Posterior vena cava (tissue), 2 donors: ENCODE measurements at regions not wholly inside any gene's neighbourhood (a gene's known extent, or its start where the extent isn't known, plus 50 kb on each side); places are given as distances from the start of the nearest gene placed in this dataset.

ENCODE experiments used
- DNase-seq: peaks from one replicate; pipeline ENCODE4 v3.0.0-alpha.2; 2020; ENCODE audit warnings: low spot score
- intact Hi-C, 2 donors: fragments of 100-400 bp; cut with DNase I; formaldehyde crosslinking; loops; one replicate each; pipeline versions ENCODE4 v1.14.1 to v1.14.2; 2022 to 2023
- donor health status: DM: yes; HTN: yes; CAD: no.
- donor health status: DM: yes; HTN: yes; CAD: no.

DNA sequence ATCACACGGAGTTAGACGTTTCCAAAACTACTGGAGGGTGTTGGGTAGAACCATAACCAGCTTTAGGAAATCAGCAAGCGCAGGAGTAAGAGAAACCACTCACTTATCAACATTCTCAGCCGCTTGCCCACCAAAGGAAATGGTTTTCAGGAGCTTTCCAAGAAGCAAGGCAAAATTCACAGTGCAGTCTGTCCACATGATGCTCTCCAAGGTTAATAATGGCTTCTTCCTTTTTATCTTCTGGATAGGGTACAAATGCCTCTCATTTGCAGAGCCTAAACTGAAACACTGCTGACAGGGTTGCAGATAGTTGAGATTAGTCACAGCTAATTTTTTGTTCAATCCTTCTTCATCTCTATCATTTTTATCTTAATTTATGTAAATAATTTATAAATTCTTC, 705.4 kb downstream of the RAB28 start:
- no peak for DNase-seq
- intact Hi-C loops = no loop called here

GRCh38 chr4:12778191-12778590, 705.9 kb downstream of the RAB28 start:
- intact Hi-C loops = no loop called here
- no peak for DNase-seq

DNA sequence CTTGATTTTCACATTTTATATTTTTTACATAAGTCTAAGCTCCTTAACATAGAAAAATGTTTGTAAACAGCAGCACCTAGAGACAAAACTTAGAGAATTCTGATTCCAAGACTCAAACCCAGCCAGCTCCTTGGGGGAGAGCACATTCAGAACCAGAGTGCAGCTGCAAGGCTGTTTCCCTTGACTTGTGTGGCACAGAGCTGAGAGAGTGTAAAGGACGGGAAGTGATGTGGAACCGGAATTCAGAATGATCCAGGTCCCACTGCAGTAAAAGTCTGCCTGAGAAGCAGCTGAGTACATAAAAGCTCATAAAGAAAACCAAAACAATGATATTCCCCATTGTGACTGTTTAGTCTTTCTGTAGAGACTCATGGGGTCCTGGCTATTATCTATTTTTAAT, 713.8 kb downstream of the RAB28 start:
- no peak for DNase-seq
- intact Hi-C loops = no loop called here

- intact Hi-C loops = no loop called here
Observed at GRCh38 chr4:12761694-12762093, 722.4 kb downstream of the RAB28 start.

DNA sequence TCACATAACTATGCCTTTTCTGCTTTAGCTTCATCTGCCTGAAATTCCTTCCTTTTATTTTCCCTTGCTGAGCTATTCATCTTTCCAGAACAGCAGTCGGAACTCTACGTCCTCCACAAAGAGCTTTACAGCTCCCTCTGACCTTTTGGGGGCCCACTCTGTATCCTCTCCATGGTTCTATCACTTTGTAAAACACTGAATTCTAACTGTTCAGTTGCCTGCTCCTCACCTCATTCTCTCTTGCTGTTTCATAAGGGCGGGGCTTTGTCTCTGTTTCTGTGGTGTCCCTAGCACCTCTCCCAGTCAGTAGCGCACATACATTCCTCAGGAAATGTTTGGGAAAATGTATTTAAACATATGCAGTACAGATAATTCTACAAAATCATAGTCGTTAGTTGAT, 737.0 kb downstream of the RAB28 start:
- intact Hi-C loops = no loop called here

More at GRCh38 chr4:12761694-12762093, 722.4 kb downstream of the RAB28 start:
- no peak for DNase-seq

GRCh38 chr4:12746221-12746620, 737.9 kb downstream of the RAB28 start:
- DNase-seq = no peak
- intact Hi-C loops = no loop called here

More for the DNA sequence above, 737.0 kb downstream of the RAB28 start:
- DNase-seq = no peak

- no peak for DNase-seq
- intact Hi-C loops = no loop called here
Observed at GRCh38 chr4:12734586-12734985, 749.6 kb downstream of the RAB28 start.

DNA sequence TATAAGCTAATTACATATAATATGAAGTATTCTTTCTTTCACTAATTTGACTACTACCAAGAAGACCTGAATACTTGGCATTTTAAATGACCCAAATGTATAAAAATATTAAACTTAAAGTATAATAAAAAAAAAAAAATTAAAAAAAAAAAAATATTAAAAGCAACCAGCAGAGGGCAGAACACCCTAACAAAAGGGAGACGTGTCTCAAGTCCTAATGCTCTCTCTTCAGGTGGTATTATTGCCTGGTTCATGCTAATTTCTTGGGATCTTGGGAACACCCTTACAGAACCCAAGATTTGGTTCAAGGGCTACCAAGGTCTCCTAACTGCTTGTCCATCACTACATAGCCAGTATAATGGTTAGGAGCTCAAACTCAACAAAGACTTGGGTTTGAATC, 754.8 kb downstream of the RAB28 start:
- DNase-seq = no peak
- intact Hi-C loops = no loop called here

DNA sequence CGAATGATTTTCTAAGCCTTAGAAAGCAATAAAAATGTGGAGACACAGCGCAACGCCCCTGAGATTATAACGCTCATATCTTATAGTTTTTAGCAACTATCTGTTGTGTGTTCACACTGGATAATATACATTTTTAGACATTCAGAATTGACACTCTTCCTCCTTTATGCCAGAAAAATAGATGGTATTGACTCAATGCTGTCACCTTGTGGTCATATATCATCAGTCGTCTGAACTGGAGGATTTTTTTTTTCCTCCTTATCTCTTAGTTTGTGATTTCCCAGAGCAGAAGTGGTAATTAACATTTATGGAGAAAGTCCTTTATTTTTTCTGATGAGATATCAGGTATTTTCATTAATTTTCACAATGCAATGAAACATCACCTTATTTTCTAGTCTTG, 759.6 kb downstream of the RAB28 start:
- intact Hi-C loops = no loop called here
- DNase-seq = no peak

GRCh38 chr4:12723849-12724447, 760.2 kb downstream of the RAB28 start:
- intact Hi-C loops = no loop called here
- no peak for DNase-seq

DNA sequence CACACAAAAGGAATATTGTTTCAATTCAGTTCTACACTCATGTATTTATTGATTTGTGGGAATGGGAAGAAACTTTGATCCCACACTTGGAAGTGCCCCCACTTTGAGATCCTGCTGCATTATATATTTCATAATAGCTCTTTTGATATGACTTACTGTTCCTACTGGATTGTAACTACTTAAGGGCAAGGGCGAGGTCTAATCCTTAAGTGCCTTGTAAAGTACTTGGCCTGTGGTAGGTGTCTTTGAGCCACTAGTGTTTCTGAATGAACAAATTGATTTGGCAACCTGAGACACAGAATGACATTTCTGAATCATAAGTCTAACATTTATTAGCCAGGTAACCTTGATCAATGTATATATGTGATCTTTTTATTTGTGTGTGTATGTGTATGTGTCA, 767.2 kb downstream of the RAB28 start:
- intact Hi-C loops = no loop called here
- DNase-seq = no peak

DNA sequence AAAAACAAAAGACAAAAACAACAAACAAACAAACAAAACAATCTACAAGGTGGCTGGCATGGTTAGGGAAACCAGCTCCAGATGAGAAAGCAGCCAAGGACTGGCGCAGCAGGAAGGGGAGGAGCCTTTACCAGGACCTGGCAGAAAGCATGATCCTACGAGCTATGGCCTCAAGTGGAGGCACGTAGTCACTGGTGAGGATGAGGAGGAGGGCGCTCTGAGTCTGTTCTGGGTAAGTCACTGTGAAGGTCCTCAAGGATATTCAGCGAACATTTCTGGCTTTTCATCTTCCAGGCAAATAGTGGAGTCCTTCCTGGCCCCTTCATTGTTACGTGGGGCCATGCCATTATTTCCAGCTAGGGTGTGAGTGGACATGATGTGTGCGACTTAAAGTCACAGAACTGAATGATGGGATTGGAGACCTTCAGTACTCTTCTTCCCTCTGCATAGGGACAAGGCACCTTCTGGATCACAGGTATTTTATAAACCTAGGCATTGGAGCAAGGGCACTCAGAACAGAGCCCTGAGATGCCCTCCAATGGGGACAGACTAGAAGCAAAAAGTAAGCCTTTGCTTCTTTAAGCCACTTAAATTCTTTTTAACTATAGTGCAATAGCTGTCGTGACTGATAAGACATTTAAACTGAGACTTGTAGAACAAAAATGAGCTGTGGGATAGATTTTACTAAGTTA, 771.3 kb downstream of the RAB28 start:
- intact Hi-C loops = no loop called here
- DNase-seq = no peak

GRCh38 chr4:12707381-12708175, 776.6 kb downstream of the RAB28 start:
- intact Hi-C loops = no loop called here
- DNase-seq = no peak

GRCh38 chr4:12703036-12703435, 781.1 kb downstream of the RAB28 start:
- no peak for DNase-seq
- intact Hi-C loops = no loop called here

DNA sequence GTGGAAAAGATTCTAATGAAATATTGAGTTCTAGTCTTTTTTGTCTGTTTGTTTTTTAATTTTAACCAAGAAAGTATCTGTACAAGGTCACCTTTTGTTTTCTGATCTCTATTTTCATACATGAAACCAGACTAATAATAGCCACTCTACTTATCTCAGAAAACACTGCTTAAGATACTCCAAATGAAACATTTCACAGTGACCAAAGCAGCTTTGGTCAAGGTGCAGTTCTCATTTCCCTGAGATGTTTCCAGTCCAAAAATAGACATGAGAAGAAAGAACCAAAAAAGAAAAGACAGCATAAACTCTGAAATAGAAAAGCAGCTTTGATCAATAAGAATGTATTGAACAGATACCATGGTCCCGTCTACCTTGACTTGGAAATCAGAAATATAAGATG, 782.8 kb downstream of the RAB28 start:
- intact Hi-C loops = no loop called here
- no peak for DNase-seq

- intact Hi-C loops = no loop called here
- no peak for DNase-seq
Observed at GRCh38 chr4:12697970-12698369, 786.2 kb downstream of the RAB28 start.

- intact Hi-C loops = no loop called here
- DNase-seq = no peak
Observed at GRCh38 chr4:12692815-12693214, 791.3 kb downstream of the RAB28 start.

DNA sequence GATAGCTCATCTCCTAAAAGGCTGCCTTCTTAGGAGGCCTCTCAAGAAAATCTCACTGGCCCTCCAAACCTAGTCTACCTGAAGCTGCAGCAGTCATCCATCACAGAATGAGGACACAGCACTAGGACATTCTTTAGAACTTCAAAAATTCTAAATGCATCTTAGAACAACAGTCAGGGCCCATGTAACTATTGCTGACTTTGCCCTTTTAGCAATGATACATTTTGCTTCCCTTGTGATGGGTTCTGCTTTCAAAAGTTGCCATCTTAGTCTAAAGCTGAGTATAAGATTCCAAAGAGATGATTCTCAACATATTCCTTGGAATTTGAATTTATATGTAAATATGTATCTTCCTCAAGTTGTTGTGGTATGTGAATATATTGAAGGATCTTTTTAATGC, 793.0 kb downstream of the RAB28 start:
- DNase-seq = no peak
- intact Hi-C loops = no loop called here

DNA sequence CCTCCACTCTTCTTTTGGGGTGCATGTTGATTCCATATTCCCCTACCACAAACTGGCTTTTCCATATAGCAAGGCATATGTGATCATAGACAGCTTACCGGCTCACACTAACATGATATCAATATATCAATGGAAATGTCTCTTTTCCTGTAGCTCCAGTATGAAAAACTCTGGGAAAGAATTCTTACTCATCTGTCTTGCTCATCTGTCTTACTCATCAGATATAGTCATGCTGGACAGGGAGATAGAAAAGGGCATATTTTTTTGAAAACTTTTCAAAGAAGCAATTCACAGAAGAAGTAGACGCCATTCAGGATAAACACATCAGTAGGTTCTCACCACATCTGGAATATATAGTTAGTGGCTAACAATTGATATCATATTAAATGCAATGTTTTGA, 794.7 kb downstream of the RAB28 start:
- intact Hi-C loops = no loop called here
- DNase-seq = no peak

DNA sequence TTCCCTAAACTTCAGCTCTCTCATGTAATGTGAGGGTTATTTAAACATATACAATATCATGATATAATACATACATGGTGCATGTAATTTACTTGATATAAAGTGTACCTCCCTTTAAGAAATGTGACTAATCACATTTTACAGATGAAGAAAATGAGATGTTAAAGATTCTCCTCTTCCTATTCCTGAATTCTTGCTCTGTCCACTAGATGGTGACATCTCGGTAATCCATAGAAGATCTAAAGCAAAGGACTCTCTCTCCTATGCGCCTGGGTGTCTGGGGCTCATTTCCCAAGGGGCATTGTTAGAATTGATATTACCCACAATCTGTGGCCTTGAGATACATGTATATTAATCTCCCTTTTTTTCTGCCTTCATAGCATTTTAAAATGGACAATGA, 804.9 kb downstream of the RAB28 start:
- intact Hi-C loops = no loop called here
- DNase-seq = no peak

- DNase-seq = no peak
- intact Hi-C loops = no loop called here
Observed at GRCh38 chr4:12674184-12674583, 810.0 kb downstream of the RAB28 start.
